ENCODE measurements at regions not wholly inside any gene's neighbourhood (a gene's known extent, or its start where the extent isn't known, plus 50 kb on each side); places are given as distances from the start of the nearest gene placed in this dataset.

- Histone ChIP-seq H3K36me3 (no peaks in the 10 kb centered on the region), H3K27ac (no peak overlapping the region), H3K4me1 (peaks cover 3 to 53% (median 27%) of the 10 kb centered on the region in 3 donors), H3K9me3 (no peaks in the 10 kb centered on the region), H3K4me3 (no peak overlapping the region), H3K27me3 (no peaks in the 10 kb centered on the region)
- no peak for TF ChIP-seq POLR2A (IDR thresholded peaks at IDR 0.05)
- TF ChIP-seq, protein P1, sequence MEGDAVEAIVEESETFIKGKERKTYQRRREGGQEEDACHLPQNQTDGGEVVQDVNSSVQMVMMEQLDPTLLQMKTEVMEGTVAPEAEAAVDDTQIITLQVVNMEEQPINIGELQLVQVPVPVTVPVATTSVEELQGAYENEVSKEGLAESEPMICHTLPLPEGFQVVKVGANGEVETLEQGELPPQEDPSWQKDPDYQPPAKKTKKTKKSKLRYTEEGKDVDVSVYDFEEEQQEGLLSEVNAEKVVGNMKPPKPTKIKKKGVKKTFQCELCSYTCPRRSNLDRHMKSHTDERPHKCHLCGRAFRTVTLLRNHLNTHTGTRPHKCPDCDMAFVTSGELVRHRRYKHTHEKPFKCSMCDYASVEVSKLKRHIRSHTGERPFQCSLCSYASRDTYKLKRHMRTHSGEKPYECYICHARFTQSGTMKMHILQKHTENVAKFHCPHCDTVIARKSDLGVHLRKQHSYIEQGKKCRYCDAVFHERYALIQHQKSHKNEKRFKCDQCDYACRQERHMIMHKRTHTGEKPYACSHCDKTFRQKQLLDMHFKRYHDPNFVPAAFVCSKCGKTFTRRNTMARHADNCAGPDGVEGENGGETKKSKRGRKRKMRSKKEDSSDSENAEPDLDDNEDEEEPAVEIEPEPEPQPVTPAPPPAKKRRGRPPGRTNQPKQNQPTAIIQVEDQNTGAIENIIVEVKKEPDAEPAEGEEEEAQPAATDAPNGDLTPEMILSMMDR (IDR thresholded peaks at IDR 0.05) = no peak
- TF ChIP-seq EP300 (IDR thresholded peaks at IDR 0.05) = no peak
- no peak for TF ChIP-seq POLR2AphosphoS5 (IDR thresholded peaks at IDR 0.05)
- WGBS, 2 donors (ENCODE audit: low coverage in 1 of 2) = 96% methylated on average over 9 of the region's 10 CpGs; no CpG with 5 or more reads in 1 of the 2 donors
- no peak for ATAC-seq
These were observed 81.8 kb upstream of the LCLAT1 start for GRCh38 chr2:30365201-30365600.

DNA sequence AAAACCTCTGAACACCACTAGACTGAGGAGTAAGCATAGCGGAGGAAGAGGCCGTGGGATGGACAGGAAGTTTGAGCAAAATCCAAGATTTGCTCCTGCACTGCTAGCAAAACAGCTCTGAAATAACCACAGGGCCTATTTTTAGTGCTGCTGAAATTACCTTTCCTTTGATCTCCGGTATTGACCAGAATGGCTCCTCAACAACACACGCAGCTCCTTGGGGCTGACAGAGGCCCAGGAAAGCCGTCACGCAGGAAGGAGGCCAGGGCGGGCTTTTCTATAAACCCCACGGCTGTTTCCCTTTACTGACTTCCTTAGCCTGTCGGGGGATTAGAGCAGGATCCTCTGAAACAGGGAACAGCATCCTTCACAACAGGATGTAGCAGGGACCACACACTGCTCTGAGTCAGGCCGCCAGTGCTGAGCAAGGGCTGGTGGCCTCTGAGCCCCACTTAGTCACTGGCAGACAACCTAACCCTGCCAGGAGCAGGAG is 80.8 kb upstream of the LCLAT1 start:
- ATAC-seq = no peak
- TF ChIP-seq POLR2A (IDR thresholded peaks at IDR 0.05) (no peak), EP300 (IDR thresholded peaks at IDR 0.05) (no peak), POLR2AphosphoS5 (IDR thresholded peaks at IDR 0.05) (no peak)
- TF ChIP-seq, protein P1 (IDR thresholded peaks at IDR 0.05) = no peak
- Histone ChIP-seq H3K4me3 (no peak overlapping the region), H3K4me1 (peaks cover 3 to 42% (median 18%) of the 10 kb centered on the region in 3 donors), H3K36me3 (no peaks in the 10 kb centered on the region), H3K27me3 (no peaks in the 10 kb centered on the region), H3K9me3 (no peaks in the 10 kb centered on the region), H3K27ac (peak overlapping the region in 3 of 4 donors; percentile 61 to 66 (median 63))
- WGBS, 2 donors (ENCODE audit: low coverage in 1 of 2) = 46 to 51% methylated on average over 2 to 5 of the region's 10 CpGs

DNA sequence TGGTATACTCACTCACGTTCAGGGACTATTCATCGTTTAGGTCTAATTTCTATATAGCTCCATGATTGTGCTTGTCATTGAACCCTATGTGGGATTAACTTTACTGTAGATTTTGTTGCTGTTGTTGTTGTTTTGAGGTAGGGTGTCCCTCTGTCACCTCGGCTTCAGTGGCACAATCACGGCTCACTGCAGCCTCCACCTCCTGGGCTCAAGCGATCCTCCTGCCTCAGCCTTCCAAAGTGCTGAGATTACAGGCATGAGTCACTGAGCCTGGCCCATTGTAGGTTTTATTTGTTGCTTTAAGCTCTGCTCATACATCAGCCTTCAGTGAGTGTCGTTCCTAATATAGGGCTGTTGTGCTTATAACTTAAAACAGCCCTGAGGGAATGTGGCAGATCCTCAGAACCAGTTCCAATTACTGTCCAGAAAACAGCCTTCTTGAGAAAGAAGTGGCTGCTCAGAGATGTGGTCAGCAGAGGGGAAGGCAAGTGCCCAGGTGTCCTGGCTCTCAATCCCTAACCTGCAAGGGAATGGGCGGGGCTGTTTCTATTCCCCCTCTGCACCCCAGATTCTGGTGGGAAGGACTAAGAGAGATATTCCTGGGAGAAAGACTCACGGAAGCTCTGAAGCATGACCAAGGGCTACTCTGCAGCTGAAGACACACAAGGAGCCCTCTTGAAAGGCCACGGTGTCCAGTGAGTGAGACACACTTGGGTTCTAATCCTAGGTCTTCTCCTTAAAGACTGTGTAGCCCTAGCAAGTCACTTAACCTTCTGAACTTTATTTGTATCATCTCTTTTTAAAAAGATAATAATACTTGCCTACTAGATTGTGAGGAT is 79.6 kb upstream of the LCLAT1 start:
- H3K9me3 ChIP-seq = no peaks in the 10 kb centered on the region
- H3K4me1 ChIP-seq = peaks cover 0 to 37% (median 6%) of the 10 kb centered on the region in 3 donors
- H3K27ac ChIP-seq = peak overlapping the region in 3 of 4 donors; percentile 28 to 68 (median 49)
- TF ChIP-seq, protein P1 (IDR thresholded peaks at IDR 0.05) = no peak
- no peak for TF ChIP-seq EP300 (IDR thresholded peaks at IDR 0.05)
- no peak for TF ChIP-seq POLR2AphosphoS5 (IDR thresholded peaks at IDR 0.05)
- no peak for TF ChIP-seq POLR2A (IDR thresholded peaks at IDR 0.05)
- no peak for ATAC-seq
- WGBS, 2 donors (ENCODE audit: low coverage in 1 of 2) = 81 to 94% methylated on average over 4 to 7 of the region's 9 CpGs
- no peaks in the 10 kb centered on the region for H3K36me3 ChIP-seq
- no peak overlapping the region for H3K4me3 ChIP-seq
- H3K27me3 ChIP-seq = no peaks in the 10 kb centered on the region

- TF ChIP-seq POLR2AphosphoS5 (IDR thresholded peaks at IDR 0.05) (peak; percentile 6), POLR2A (IDR thresholded peaks at IDR 0.05) (no peak)
- TF ChIP-seq, protein P1 (IDR thresholded peaks at IDR 0.05) = no peak
- Histone ChIP-seq H3K27me3 (no peaks in the 10 kb centered on the region), H3K4me1 (peaks cover 0 to 29% (median 5%) of the 10 kb centered on the region in 3 donors), H3K4me3 (no peak overlapping the region), H3K27ac (peak overlapping the region in 3 of 4 donors; percentile 28 to 68 (median 49)), H3K9me3 (no peaks in the 10 kb centered on the region), H3K36me3 (no peaks in the 10 kb centered on the region)
- 27 to 53% methylated on average over 2 to 3 of the region's 5 CpGs for WGBS, 2 donors (ENCODE audit: low coverage in 1 of 2)
- no peak for ATAC-seq
These were observed 78.8 kb upstream of the LCLAT1 start for GRCh38 chr2:30368258-30368657.
